Right atrium auricular region (tissue), 2 donors: ENCODE measurements at regions not wholly inside any gene's neighbourhood (a gene's known extent, or its start where the extent isn't known, plus 50 kb on each side); places are given as distances from the start of the nearest gene placed in this dataset.

Source experiments
- DNase-seq: peaks from one replicate; pipeline ENCODE4 v3.0.0-alpha.2; 2019; ENCODE audit warnings: low spot score
- H3K27ac ChIP-seq, 2 donors: fragments of 200-600 bp; sonication (generic); 1 replicate in 1 of 2; 2 replicates in 1 of 2; pipeline ENCODE4 v1.5.1; 2016 to 2019
- H3K27me3 ChIP-seq, 2 donors: fragments of 200-600 bp; sonication (generic); one replicate each; pipeline versions ENCODE4 v1.5.1 to v1.6.0; 2017 to 2019
- H3K36me3 ChIP-seq: fragments of 200-600 bp; sonication (generic); one replicate; pipeline ENCODE4 v1.5.1; 2016
- H3K4me1 ChIP-seq, 2 donors: fragments of 200-600 bp; sonication (generic); one replicate each; pipeline versions ENCODE4 v1.5.1 to v1.6.0; 2017 to 2019
- H3K4me3 ChIP-seq, 2 donors: fragments of 200-600 bp; sonication (generic); 1 replicate in 1 of 2; 2 replicates in 1 of 2; pipeline ENCODE4 v1.5.1; 2017 to 2019; ENCODE audit warnings: mild to moderate bottlenecking in 1 of 2, moderate library complexity in 1 of 2
- H3K9me3 ChIP-seq, 2 donors: fragments of 200-600 bp; sonication (generic); one replicate each; pipeline ENCODE4 v1.5.1; 2019
- CTCF ChIP-seq, 2 donors: fragments of 200-600 bp; sonication (generic); IDR thresholded peaks; one replicate each; pipeline ENCODE4 v1.5.1; 2019; ENCODE audit warnings: antibody characterized with exemption in 2 of 2

- no peak for TF ChIP-seq CTCF (IDR thresholded peaks at IDR 0.05)
- no peak overlapping the region for H3K27ac ChIP-seq
- no peak for DNase-seq
- no peaks in the 10 kb centered on the region for H3K36me3 ChIP-seq
- H3K4me3 ChIP-seq, result peak overlapping the region in 1 of 2 donors; percentile 57
- peaks cover 19 to 44% of the 10 kb centered on the region in 2 donors for H3K27me3 ChIP-seq
- H3K9me3 ChIP-seq, result no peaks in the 10 kb centered on the region
- peaks cover 0 to 51% of the 10 kb centered on the region in 2 donors for H3K4me1 ChIP-seq
Measured at GRCh38 chr3:43999728-44000319, 241.9 kb upstream of the TOPAZ1 start.

- H3K4me3 ChIP-seq, result no peak overlapping the region
- H3K9me3 ChIP-seq, result no peaks in the 10 kb centered on the region
- H3K27ac ChIP-seq, result no peak overlapping the region
- no peak for TF ChIP-seq CTCF (IDR thresholded peaks at IDR 0.05)
- H3K36me3 ChIP-seq, result no peaks in the 10 kb centered on the region
- H3K27me3 ChIP-seq, result peaks cover 14 to 38% of the 10 kb centered on the region in 2 donors
- H3K4me1 ChIP-seq, result peaks cover 0 to 43% of the 10 kb centered on the region in 2 donors
- no peak for DNase-seq
Measured at GRCh38 chr3:44000586-44000985, 241.1 kb upstream of the TOPAZ1 start.

GRCh38 chr3:44001072-44001471 lies 240.6 kb upstream of the TOPAZ1 start:
- TF ChIP-seq CTCF (IDR thresholded peaks at IDR 0.05), result no peak

GRCh38 chr3:44003801-44004200 lies 237.9 kb upstream of the TOPAZ1 start:
- H3K27ac ChIP-seq, result no peak overlapping the region
- H3K4me3 ChIP-seq, result no peak overlapping the region
- no peak for DNase-seq
- H3K27me3 ChIP-seq, result peaks cover 6 to 11% of the 10 kb centered on the region in 2 donors
- no peaks in the 10 kb centered on the region for H3K9me3 ChIP-seq
- peaks cover 0 to 11% of the 10 kb centered on the region in 2 donors for H3K4me1 ChIP-seq
- H3K36me3 ChIP-seq, result no peaks in the 10 kb centered on the region
- no peak for TF ChIP-seq CTCF (IDR thresholded peaks at IDR 0.05)

More at GRCh38 chr3:44001072-44001471, 240.6 kb upstream of the TOPAZ1 start:
- H3K27ac ChIP-seq, result no peak overlapping the region
- no peak overlapping the region for H3K4me3 ChIP-seq
- DNase-seq, result no peak
- no peaks in the 10 kb centered on the region for H3K36me3 ChIP-seq
- no peaks in the 10 kb centered on the region for H3K9me3 ChIP-seq
- H3K27me3 ChIP-seq, result peaks cover 12 to 33% of the 10 kb centered on the region in 2 donors
- H3K4me1 ChIP-seq, result peaks cover 0 to 38% of the 10 kb centered on the region in 2 donors

GRCh38 chr3:44011680-44012079 lies 230.0 kb upstream of the TOPAZ1 start:
- Histone ChIP-seq H3K4me3 (no peak overlapping the region), H3K27ac (no peak overlapping the region), H3K27me3 (no peaks in the 10 kb centered on the region), H3K9me3 (no peaks in the 10 kb centered on the region), H3K4me1 (no peaks in the 10 kb centered on the region), H3K36me3 (no peaks in the 10 kb centered on the region)
- DNase-seq, result peak; percentile 21
- no peak for TF ChIP-seq CTCF (IDR thresholded peaks at IDR 0.05)
